HCT116 (cell line): ENCODE measurements at regions not wholly inside any gene's neighbourhood (a gene's known extent, or its start where the extent isn't known, plus 50 kb on each side); places are given as distances from the start of the nearest gene placed in this dataset.

Experiments
- ATAC-seq: fragments of 200-7000 bp; cut with Tn5 transposase; 2 replicates; pipeline ENCODE4 v1.9.1; 2020; ENCODE audit warnings: mild to moderate bottlenecking, moderate library complexity
- BruUV-seq: library from RNA; stranded (reverse); fragments of 400-500 nt; replicated peaks from 2 replicates; lab custom pipeline; 2021; lab: Mats Ljungman, UMichigan
- CTCF ChIA-PET: fragments of 300-600 bp; sonication (Branson Sonifier 250); formaldehyde crosslinking; loops from one replicate; lab custom pipeline; 2021; ENCODE audit warnings: antibody characterized with exemption; lab: Charles Lee
- POLR2A ChIA-PET: fragments of 300-600, 350-600 bp; sonication (Branson Sonifier 250); formaldehyde crosslinking; loops from one replicate; lab custom pipeline; 2021; ENCODE audit warnings: antibody characterized with exemption; lab: Charles Lee
- RAD21 ChIA-PET, 2 experiments: fragments of 300-600 bp; sonication (Branson Sonifier 250); formaldehyde crosslinking; loops; one replicate each; lab custom pipeline; 2023; ENCODE audit warnings: low total read pairs in 2 of 2; ENCODE audit not compliant: uncharacterized antibody in 2 of 2, unreplicated experiment in 2 of 2, low non-redundant PET in 1 of 2; lab: Charles Lee
- DNase-seq: peaks from one replicate; pipeline ENCODE4 v3.0.0-alpha.2; 2010; ENCODE audit warnings: low read depth, low spot score
- H2AFZ ChIP-seq: fragments of 200-600 bp; shearing (Covaris generic), sonication (generic); 2 replicates; pipeline ENCODE4 v1.6.1; 2017; ENCODE audit warnings: low read depth, mixed run types, mixed read lengths, antibody characterized with exemption, low read length; ENCODE audit not compliant: poor library complexity, severe bottlenecking
- H3K27ac ChIP-seq: 2 replicates; pipeline ENCODE4 v1.5.1; 2012; ENCODE audit warnings: low read depth, low read length
- H3K27me3 ChIP-seq: fragments of 200-600 bp; sonication (generic); 2 replicates; pipeline ENCODE4 v1.6.1; 2016; ENCODE audit warnings: mixed run types, low read length, mixed read lengths; ENCODE audit not compliant: insufficient read depth
- H3K36me3 ChIP-seq, 2 experiments: fragments of 200-500 bp in 1 of 2; fragments of 200-600 bp in 1 of 2; sonication (Bioruptor generic) in 1 of 2; sonication (generic) in 1 of 2; 2 replicates each; pipeline versions ENCODE4 v1.5.1 to v1.6.1; 2014 to 2016; ENCODE audit warnings: low read length in 2 of 2, inconsistent platforms in 1 of 2, mixed read lengths in 1 of 2, mixed run types in 1 of 2; ENCODE audit not compliant: insufficient read depth in 2 of 2, control insufficient read depth in 1 of 2
- H3K4me1 ChIP-seq, 2 experiments: fragments of 200-600 bp in 1 of 2; sonication (generic) in 1 of 2; 2 replicates each; pipeline versions ENCODE4 v1.5.1 to v1.6.1; 2012 to 2017; ENCODE audit warnings: low read length in 2 of 2, inconsistent platforms in 1 of 2, mild to moderate bottlenecking in 1 of 2, mixed read lengths in 1 of 2, mixed run types in 1 of 2, moderate library complexity in 1 of 2; ENCODE audit not compliant: insufficient read depth in 2 of 2, control insufficient read depth in 1 of 2
- H3K4me2 ChIP-seq: fragments of 200-600 bp; sonication (generic); 2 replicates; pipeline ENCODE4 v1.6.1; 2017; ENCODE audit warnings: mixed run types, low read length, mixed read lengths
- H3K4me3 ChIP-seq, 2 experiments: fragments of 200-600 bp in 1 of 2; sonication (generic) in 1 of 2; replicated peaks in 1 of 2; 2 replicates each; pipeline ENCODE4 v1.5.1; 2011 to 2016; ENCODE audit warnings: low read length in 2 of 2, control low read depth in 1 of 2, low read depth in 1 of 2, mild to moderate bottlenecking in 1 of 2, mixed read lengths in 1 of 2, mixed run types in 1 of 2
- H3K79me2 ChIP-seq: fragments of 200-600 bp; sonication (generic); 2 replicates; pipeline ENCODE4 v1.6.1; 2017; ENCODE audit warnings: mild to moderate bottlenecking, mixed run types, low read length, moderate library complexity, mixed read lengths; ENCODE audit not compliant: insufficient read depth
- H3K9ac ChIP-seq: fragments of 200-600 bp; sonication (generic); 2 replicates; pipeline ENCODE4 v1.6.1; 2016; ENCODE audit warnings: low read length, mixed read lengths
- H3K9me2 ChIP-seq: fragments of 200-600 bp; sonication (generic), shearing (Covaris generic); 2 replicates; pipeline ENCODE4 v1.6.1; 2017; ENCODE audit warnings: mixed run types, mild to moderate bottlenecking, moderate library complexity; ENCODE audit not compliant: insufficient read depth
- H3K9me3 ChIP-seq, 2 experiments: fragments of 200-500 bp in 1 of 2; fragments of 200-600 bp in 1 of 2; sonication (Bioruptor generic) in 1 of 2; sonication (generic) in 1 of 2; 2 replicates each; pipeline ENCODE4 v1.6.1; 2014 to 2017; ENCODE audit warnings: low read length in 2 of 2, mixed read lengths in 2 of 2, inconsistent platforms in 1 of 2, low read depth in 1 of 2, mild to moderate bottlenecking in 1 of 2, mixed run types in 1 of 2, moderate library complexity in 1 of 2; ENCODE audit not compliant: control insufficient read depth in 1 of 2, insufficient read depth in 1 of 2
- H4K20me1 ChIP-seq: fragments of 200-600 bp; sonication (generic), shearing (Covaris generic); 2 replicates; pipeline ENCODE4 v1.6.1; 2017; ENCODE audit warnings: mixed run types, mild to moderate bottlenecking, moderate library complexity; ENCODE audit not compliant: insufficient read depth
- CBX3 ChIP-seq: IDR thresholded peaks from 2 replicates; pipeline ENCODE4 v1.6.1; 2012; ENCODE audit warnings: low read depth
- CEBPB ChIP-seq: IDR thresholded peaks from 2 replicates; pipeline ENCODE4 v1.6.1; 2012; ENCODE audit warnings: low read depth
- EGR1 ChIP-seq: IDR thresholded peaks from 2 replicates; pipeline ENCODE4 v1.6.1; 2012; ENCODE audit warnings: low read depth
- EZH2 ChIP-seq: fragments of 200-600 bp; sonication (generic); IDR thresholded peaks from 2 replicates; pipeline ENCODE4 v1.6.1; 2017; ENCODE audit warnings: antibody characterized with exemption, mixed run types
- FOSL1 ChIP-seq: IDR thresholded peaks from 2 replicates; pipeline ENCODE4 v1.6.1; 2012; ENCODE audit warnings: low read depth
- JUND ChIP-seq: IDR thresholded peaks from 2 replicates; pipeline ENCODE4 v1.6.1; 2012
- POLR2AphosphoS5 ChIP-seq: IDR thresholded peaks from 2 replicates; pipeline ENCODE4 v1.6.1; 2011; ENCODE audit warnings: mild to moderate bottlenecking, low read depth, low read length, moderate library complexity
- SRF ChIP-seq: IDR thresholded peaks from 2 replicates; pipeline ENCODE4 v1.6.1; 2012; ENCODE audit warnings: low read depth
- YY1 ChIP-seq: IDR thresholded peaks from 2 replicates; pipeline ENCODE4 v1.6.1; 2011; ENCODE audit warnings: low read length, low read depth, moderate library complexity, mild to moderate bottlenecking; ENCODE audit not compliant: insufficient replicate concordance; ENCODE audit errors: extremely low read depth
- ZNF274 ChIP-seq: fragments of 200-500 bp; sonication (Bioruptor generic); IDR thresholded peaks from 2 replicates; pipeline ENCODE4 v1.6.1; 2014; ENCODE audit warnings: mild to moderate bottlenecking, low read depth, low read length, inconsistent platforms
- intact Hi-C: fragments of 100-400 bp; cut with micrococcal nuclease; formaldehyde crosslinking; loops from 2 replicates; pipeline ENCODE4 v1.10.0; 2022
- TF ChIP-seq, protein P1 (sequence below): IDR thresholded peaks from 2 replicates; pipeline ENCODE4 v1.6.1; 2012
- TF ChIP-seq, protein P2 (sequence below): IDR thresholded peaks from 2 replicates; pipeline ENCODE4 v1.6.1; 2012
- TF ChIP-seq, protein P3 (sequence below): IDR thresholded peaks from 2 replicates; pipeline ENCODE4 v1.6.1; 2011; ENCODE audit warnings: mild to moderate bottlenecking, low read length, moderate library complexity; ENCODE audit not compliant: insufficient replicate concordance; ENCODE audit errors: extremely low read depth

DNA sequence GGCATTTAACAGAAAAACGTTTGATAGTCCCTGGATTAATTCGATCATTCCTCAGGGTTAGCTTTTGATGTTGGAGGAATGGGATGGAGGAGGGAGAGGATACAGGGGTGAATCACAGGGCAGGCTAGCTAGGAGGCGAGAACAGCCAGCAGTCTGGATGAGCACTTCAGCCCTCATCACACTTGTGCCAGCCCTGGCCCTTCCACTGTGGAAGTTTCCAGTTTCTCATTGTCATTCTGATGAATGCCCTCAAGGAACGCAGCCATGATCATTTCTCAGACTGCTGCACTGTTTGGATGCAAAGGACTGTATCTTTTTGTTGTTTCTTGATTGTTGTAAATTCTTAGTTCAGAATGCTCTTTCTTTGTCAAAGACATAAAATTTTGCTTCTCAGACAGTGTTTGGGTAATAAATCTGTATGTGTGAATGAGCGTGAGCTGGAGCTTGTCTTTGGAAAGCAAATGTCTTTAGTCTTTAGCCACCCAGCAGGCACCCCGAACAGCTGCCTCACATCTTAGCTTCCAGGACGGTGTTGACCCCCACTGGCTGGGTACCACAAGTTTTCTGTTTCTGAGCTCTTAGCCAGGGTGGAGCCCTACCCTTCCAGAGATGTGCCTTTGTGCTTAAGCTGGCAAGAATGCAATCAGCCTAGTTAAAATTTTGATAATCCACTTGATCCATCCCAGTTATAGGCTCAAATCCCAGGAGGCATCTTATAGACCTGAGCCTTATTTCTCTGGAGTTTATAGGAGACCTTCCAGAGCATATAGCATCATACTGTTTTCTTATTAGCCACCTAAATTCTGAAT, 121.1 kb downstream of the PDCD6IP start:
- intact Hi-C loops, result no loop called here
- Histone ChIP-seq H3K4me3 (no peak overlapping the region), H3K9ac (no peak overlapping the region), H3K27ac (no peak overlapping the region), H3K9me2 (no peaks in the 10 kb centered on the region), H3K36me3 (no peaks in the 10 kb centered on the region), H3K4me1 (no peaks in the 10 kb centered on the region), H3K79me2 (no peaks in the 10 kb centered on the region), H3K9me3 (no peaks in the 10 kb centered on the region), H3K4me2 (no peak overlapping the region), H2AFZ (no peak overlapping the region), H4K20me1 (no peaks in the 10 kb centered on the region), H3K27me3 (peaks cover 7% of the 10 kb centered on the region; the same call in 1 of the 2 replicates)
- no peak for DNase-seq
- no peak for TF ChIP-seq EGR1
- no peak for TF ChIP-seq POLR2AphosphoS5
- TF ChIP-seq YY1, result no peak
- TF ChIP-seq, protein P1, sequence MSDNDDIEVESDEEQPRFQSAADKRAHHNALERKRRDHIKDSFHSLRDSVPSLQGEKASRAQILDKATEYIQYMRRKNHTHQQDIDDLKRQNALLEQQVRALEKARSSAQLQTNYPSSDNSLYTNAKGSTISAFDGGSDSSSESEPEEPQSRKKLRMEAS, result no peak
- no peak for TF ChIP-seq ZNF274
- TF ChIP-seq, protein P2, sequence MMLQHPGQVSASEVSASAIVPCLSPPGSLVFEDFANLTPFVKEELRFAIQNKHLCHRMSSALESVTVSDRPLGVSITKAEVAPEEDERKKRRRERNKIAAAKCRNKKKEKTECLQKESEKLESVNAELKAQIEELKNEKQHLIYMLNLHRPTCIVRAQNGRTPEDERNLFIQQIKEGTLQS, result no peak
- no peak for TF ChIP-seq JUND
- no peak for TF ChIP-seq CEBPB
- TF ChIP-seq, protein P3, sequence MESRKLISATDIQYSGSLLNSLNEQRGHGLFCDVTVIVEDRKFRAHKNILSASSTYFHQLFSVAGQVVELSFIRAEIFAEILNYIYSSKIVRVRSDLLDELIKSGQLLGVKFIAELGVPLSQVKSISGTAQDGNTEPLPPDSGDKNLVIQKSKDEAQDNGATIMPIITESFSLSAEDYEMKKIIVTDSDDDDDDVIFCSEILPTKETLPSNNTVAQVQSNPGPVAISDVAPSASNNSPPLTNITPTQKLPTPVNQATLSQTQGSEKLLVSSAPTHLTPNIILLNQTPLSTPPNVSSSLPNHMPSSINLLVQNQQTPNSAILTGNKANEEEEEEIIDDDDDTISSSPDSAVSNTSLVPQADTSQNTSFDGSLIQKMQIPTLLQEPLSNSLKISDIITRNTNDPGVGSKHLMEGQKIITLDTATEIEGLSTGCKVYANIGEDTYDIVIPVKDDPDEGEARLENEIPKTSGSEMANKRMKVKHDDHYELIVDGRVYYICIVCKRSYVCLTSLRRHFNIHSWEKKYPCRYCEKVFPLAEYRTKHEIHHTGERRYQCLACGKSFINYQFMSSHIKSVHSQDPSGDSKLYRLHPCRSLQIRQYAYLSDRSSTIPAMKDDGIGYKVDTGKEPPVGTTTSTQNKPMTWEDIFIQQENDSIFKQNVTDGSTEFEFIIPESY, result no peak
- no peak for TF ChIP-seq EZH2
- TF ChIP-seq FOSL1, result no peak
- TF ChIP-seq SRF, result no peak
- no peak for TF ChIP-seq CBX3
- ChIA-PET RAD21 (no interaction called here), CTCF (no interaction called here), POLR2A (no interaction called here)
- no TSS peak for BruUV-seq
- no peak for ATAC-seq
